HL-60 (cell line): ENCODE measurements at regions not wholly inside any gene's neighbourhood (a gene's known extent, or its start where the extent isn't known, plus 50 kb on each side); places are given as distances from the start of the nearest gene placed in this dataset.

Experiments
- DNase-seq, 2 experiments: peaks; one replicate each; pipeline ENCODE4 v3.0.0-alpha.2; 2010 to 2020; ENCODE audit warnings: low read depth in 1 of 2, low spot score in 1 of 2
- H3K27ac ChIP-seq: fragments of 250-450 bp; sonication (Bioruptor Pico); replicated peaks from 2 replicates; pipeline ENCODE4 v1.5.1; 2020; ENCODE audit warnings: mild to moderate bottlenecking, moderate library complexity
- H3K27me3 ChIP-seq: fragments of 250-450 bp; sonication (Bioruptor Pico); 2 replicates; pipeline ENCODE4 v1.5.1; 2021; ENCODE audit warnings: mild to moderate bottlenecking, moderate library complexity; ENCODE audit not compliant: insufficient read depth, poor library complexity, severe bottlenecking
- H3K4me3 ChIP-seq: replicated peaks from 2 replicates; pipeline ENCODE4 v1.5.1; 2011; ENCODE audit warnings: mild to moderate bottlenecking, control low read depth, low read length; ENCODE audit not compliant: insufficient read depth
- GABPA ChIP-seq: IDR thresholded peaks from 2 replicates; pipeline ENCODE4 v1.6.1; 2012; ENCODE audit warnings: low read depth
- POLR2AphosphoS5 ChIP-seq: IDR thresholded peaks from 2 replicates; pipeline ENCODE4 v1.6.1; 2012; ENCODE audit warnings: low read depth
- SPI1 ChIP-seq: IDR thresholded peaks from 2 replicates; pipeline ENCODE4 v1.6.1; 2012; ENCODE audit warnings: low read depth, mild to moderate bottlenecking, borderline replicate concordance
- TF ChIP-seq, protein P1 (sequence below): IDR thresholded peaks from 2 replicates; pipeline ENCODE4 v1.6.1; 2012; ENCODE audit warnings: low read depth; ENCODE audit not compliant: insufficient replicate concordance
- TF ChIP-seq, protein P2 (sequence below): IDR thresholded peaks from one replicate; pipeline ENCODE4 v1.5.1; 2011; ENCODE audit warnings: low read length, control low read depth, inconsistent platforms; ENCODE audit not compliant: insufficient read depth

DNA sequence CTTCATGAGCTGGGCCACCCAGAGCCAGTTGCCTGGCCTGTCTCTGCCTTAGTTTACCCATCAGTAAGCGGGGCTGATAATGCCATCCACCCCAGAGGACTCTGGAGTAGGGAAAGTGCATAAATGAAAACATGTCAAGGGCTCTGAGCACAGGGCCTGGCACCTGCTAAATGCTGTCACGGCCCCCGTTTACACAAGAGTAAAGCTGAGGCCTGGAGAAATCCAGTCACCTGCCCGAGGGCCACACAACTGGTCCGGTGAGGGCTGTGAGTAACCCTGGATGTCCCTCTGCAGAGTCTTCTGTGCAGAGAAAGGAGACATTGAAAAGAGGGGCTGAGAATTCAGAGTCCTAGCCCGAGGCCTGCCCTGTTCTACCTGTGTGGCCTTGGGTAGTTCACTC lies 110.6 kb upstream of the ANO1 start:
- TF ChIP-seq, protein P1, sequence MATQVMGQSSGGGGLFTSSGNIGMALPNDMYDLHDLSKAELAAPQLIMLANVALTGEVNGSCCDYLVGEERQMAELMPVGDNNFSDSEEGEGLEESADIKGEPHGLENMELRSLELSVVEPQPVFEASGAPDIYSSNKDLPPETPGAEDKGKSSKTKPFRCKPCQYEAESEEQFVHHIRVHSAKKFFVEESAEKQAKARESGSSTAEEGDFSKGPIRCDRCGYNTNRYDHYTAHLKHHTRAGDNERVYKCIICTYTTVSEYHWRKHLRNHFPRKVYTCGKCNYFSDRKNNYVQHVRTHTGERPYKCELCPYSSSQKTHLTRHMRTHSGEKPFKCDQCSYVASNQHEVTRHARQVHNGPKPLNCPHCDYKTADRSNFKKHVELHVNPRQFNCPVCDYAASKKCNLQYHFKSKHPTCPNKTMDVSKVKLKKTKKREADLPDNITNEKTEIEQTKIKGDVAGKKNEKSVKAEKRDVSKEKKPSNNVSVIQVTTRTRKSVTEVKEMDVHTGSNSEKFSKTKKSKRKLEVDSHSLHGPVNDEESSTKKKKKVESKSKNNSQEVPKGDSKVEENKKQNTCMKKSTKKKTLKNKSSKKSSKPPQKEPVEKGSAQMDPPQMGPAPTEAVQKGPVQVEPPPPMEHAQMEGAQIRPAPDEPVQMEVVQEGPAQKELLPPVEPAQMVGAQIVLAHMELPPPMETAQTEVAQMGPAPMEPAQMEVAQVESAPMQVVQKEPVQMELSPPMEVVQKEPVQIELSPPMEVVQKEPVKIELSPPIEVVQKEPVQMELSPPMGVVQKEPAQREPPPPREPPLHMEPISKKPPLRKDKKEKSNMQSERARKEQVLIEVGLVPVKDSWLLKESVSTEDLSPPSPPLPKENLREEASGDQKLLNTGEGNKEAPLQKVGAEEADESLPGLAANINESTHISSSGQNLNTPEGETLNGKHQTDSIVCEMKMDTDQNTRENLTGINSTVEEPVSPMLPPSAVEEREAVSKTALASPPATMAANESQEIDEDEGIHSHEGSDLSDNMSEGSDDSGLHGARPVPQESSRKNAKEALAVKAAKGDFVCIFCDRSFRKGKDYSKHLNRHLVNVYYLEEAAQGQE, result no peak
- no peak for TF ChIP-seq GABPA
- TF ChIP-seq POLR2AphosphoS5, result no peak
- no peak for TF ChIP-seq SPI1
- TF ChIP-seq, protein P2, sequence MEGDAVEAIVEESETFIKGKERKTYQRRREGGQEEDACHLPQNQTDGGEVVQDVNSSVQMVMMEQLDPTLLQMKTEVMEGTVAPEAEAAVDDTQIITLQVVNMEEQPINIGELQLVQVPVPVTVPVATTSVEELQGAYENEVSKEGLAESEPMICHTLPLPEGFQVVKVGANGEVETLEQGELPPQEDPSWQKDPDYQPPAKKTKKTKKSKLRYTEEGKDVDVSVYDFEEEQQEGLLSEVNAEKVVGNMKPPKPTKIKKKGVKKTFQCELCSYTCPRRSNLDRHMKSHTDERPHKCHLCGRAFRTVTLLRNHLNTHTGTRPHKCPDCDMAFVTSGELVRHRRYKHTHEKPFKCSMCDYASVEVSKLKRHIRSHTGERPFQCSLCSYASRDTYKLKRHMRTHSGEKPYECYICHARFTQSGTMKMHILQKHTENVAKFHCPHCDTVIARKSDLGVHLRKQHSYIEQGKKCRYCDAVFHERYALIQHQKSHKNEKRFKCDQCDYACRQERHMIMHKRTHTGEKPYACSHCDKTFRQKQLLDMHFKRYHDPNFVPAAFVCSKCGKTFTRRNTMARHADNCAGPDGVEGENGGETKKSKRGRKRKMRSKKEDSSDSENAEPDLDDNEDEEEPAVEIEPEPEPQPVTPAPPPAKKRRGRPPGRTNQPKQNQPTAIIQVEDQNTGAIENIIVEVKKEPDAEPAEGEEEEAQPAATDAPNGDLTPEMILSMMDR, result no peak
- no peak overlapping the region for H3K4me3 ChIP-seq
- no peak for DNase-seq
- H3K27ac ChIP-seq, result no peak overlapping the region
- no peaks in the 10 kb centered on the region for H3K27me3 ChIP-seq

DNA sequence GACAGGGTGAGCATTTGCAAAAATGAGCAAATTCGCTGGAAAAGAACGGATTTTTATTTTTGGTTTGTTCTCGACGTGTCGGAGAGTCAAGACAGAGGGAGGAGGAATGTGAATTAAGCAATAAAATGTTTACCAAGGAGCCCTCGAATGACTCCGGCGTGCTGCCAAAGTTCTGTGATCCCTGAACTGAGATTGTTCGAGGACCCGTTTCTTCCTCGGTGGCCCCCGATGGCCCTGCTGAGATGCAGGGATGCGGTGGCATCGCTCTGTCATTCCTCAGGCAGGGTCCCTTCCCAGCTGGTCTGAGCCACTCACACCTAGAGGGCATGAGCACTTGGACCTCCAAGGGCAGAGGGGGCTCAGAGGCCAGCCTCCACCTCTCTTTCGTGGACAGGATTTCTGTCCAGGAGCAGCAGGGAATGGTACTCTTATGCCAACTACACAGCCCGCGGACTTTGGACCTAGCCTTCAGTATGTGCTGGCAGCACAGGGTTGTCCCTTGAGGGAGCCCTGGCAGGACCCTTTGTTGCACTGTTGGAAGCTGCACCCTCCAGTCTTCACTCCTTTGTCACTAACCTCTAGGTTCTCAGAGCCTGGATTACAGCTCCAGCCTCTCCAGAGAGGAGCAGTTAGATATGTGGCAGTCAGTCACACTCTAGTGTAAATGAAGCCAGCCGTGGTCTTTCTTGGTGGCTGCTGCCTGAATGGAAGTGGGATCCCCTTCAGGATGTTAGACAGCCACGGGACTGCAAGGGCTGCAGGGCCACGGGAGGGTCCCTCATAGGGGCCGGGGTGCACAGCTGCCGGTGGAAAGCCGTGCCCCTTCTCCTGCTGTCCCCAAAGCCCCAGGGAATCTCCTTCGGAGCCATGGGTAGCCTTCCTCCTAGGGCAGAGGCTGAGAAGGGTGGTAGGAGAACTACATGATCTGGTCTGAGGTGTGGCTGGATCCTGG lies 109.4 kb upstream of the ANO1 start:
- no peak for TF ChIP-seq SPI1
- TF ChIP-seq GABPA, result no peak
- TF ChIP-seq POLR2AphosphoS5, result no peak
- TF ChIP-seq, protein P2, result no peak
- TF ChIP-seq, protein P1, result no peak
- H3K27ac ChIP-seq, result no peak overlapping the region
- H3K4me3 ChIP-seq, result no peak overlapping the region
- DNase-seq, result no peak
- H3K27me3 ChIP-seq, result no peaks in the 10 kb centered on the region

DNA sequence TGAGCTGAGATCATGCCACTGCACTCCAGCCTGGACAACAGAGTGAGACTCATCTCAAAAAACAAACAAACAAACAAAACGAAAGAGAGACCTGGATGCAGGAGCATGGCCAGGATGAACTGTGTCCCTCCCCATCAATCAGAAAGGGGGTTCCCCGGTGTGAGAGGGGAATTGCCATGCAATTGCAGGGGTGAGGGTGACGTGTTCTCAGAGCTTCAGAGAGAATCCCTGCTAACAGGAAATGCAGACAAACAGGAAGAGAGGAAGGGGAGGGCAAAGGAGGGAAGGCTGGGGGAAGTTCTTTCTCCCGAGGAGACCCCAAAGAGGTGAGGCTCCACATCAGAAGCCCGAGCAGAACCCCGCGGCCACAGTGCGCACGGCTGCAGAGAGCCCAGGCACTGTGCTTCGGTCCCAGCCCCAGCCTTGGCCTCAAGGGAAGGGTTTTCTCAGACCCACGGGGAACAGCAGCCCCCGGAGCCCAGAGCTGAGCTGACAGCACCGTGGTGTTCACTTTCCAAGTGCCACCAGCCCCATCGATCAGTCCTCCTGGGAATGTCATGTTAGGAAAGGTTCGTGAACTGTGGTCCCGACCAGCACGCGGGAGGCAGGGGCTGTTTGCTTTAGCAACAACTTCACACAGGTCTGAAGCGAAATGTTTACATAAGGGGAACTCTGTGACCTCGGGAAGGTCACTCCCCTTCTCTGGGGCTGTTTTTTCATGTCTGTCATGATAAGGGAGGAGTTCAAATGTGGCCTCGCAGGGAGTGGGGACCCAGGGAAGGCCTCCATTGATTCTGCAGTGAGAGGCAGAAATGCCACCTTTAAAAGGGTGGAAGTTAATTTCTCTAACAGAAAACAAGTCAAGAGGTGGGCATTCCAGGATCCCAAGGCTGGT lies 108.0 kb upstream of the ANO1 start:
- Histone ChIP-seq H3K27ac (no peak overlapping the region), H3K4me3 (no peak overlapping the region), H3K27me3 (no peaks in the 10 kb centered on the region)
- no peak for DNase-seq
- TF ChIP-seq POLR2AphosphoS5, result no peak
- TF ChIP-seq, protein P1, result no peak
- TF ChIP-seq SPI1, result no peak
- TF ChIP-seq, protein P2, result no peak
- TF ChIP-seq GABPA, result no peak
